ENCODE measurements at regions not wholly inside any gene's neighbourhood (a gene's known extent, or its start where the extent isn't known, plus 50 kb on each side); places are given as distances from the start of the nearest gene placed in this dataset.

DNA sequence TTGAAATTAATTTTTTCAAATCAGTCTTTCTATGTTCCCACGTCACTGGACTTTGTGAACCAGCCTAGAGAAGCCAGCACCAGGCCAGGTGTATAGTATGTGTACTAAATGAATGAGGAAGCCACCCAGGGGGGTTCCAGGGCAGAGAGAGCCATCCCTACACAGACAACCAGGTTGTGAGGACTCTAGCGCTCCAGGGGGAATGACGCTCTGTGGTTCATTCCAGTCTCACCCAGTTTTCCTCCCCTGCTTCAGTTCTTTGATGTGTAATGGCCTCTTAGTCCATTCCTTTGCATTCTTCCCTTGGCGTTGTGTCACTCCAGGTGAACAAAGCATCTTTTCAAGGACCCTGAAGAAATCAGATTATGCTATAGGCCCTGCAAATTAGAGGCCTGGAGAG lies 330.6 kb downstream of the NSG2 start:
- 74 to 88% methylated on average over 4 of the region's 4 CpGs for WGBS, 2 donors
- ATAC-seq (ENCODE audit: insufficient read depth, low FRiP score) (no peak), DNase-seq (no peak)
- Histone ChIP-seq H3K27ac (ENCODE audit: low read depth in 1 of 2, low read length in 1 of 2) (no peak overlapping the region), H3K27me3 (ENCODE audit: control insufficient read depth in 3 of 3, insufficient read depth in 3 of 3, low read length in 2 of 3) (peaks cover 0 to 2% (median 0%) of the 10 kb centered on the region in 3 donors), H3K9me3 (ENCODE audit: control insufficient read depth in 4 of 4, insufficient read depth in 3 of 4, low read length in 3 of 4) (peaks cover 0 to 5% (median 0%) of the 10 kb centered on the region in 4 donors), H3K36me3 (ENCODE audit: control insufficient read depth in 4 of 4, insufficient read depth in 4 of 4, low read length in 4 of 4) (no peaks in the 10 kb centered on the region), H3K4me3 (no peak overlapping the region), H3K4me1 (ENCODE audit: control insufficient read depth in 5 of 5, insufficient read depth in 5 of 5, low read length in 5 of 5) (no peaks in the 10 kb centered on the region), H3K9ac (ENCODE audit: insufficient read depth in 1 of 2, low read length in 2 of 2) (no peak overlapping the region)
- TF ChIP-seq, protein P1, sequence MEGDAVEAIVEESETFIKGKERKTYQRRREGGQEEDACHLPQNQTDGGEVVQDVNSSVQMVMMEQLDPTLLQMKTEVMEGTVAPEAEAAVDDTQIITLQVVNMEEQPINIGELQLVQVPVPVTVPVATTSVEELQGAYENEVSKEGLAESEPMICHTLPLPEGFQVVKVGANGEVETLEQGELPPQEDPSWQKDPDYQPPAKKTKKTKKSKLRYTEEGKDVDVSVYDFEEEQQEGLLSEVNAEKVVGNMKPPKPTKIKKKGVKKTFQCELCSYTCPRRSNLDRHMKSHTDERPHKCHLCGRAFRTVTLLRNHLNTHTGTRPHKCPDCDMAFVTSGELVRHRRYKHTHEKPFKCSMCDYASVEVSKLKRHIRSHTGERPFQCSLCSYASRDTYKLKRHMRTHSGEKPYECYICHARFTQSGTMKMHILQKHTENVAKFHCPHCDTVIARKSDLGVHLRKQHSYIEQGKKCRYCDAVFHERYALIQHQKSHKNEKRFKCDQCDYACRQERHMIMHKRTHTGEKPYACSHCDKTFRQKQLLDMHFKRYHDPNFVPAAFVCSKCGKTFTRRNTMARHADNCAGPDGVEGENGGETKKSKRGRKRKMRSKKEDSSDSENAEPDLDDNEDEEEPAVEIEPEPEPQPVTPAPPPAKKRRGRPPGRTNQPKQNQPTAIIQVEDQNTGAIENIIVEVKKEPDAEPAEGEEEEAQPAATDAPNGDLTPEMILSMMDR (IDR thresholded peaks at IDR 0.05; ENCODE audit: control extremely low read depth, extremely low read depth): no peak

DNA sequence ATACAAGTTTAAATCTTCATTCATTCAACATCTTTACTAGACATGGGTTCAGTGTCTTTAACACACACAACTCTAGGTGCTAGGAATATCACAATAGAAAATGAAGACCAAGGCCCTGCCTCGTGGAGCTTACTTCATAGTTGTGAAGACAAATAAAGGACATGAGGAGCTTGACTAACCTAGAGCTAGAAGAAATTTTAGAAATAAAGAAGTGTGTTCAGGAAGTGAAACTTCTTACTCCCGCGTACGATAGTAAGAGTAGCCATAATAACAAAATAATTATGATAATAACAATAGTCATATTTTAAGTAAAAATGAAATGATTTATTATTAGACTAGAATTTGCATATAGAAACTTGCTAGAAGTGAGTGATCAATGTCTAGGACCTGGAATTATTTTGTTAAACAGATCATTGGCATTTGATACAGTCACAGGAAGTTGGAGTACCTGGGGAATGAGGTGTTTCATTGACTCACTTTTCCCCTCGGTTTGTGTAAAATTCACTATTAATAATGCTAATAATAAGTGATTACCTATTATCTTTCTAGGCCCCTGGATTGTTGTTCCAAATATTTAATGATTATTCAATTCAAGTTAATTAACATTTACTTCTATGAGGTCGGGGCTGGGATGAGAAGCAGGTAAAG lies 331.3 kb downstream of the NSG2 start:
- Histone ChIP-seq H3K36me3 (ENCODE audit: control insufficient read depth in 4 of 4, insufficient read depth in 4 of 4, low read length in 4 of 4) (no peaks in the 10 kb centered on the region), H3K4me3 (no peak overlapping the region), H3K27ac (ENCODE audit: low read depth in 1 of 2, low read length in 1 of 2) (no peak overlapping the region), H3K27me3 (ENCODE audit: control insufficient read depth in 3 of 3, insufficient read depth in 3 of 3, low read length in 2 of 3) (peaks cover 0 to 3% (median 0%) of the 10 kb centered on the region in 3 donors), H3K9ac (ENCODE audit: insufficient read depth in 1 of 2, low read length in 2 of 2) (no peak overlapping the region), H3K4me1 (ENCODE audit: control insufficient read depth in 5 of 5, insufficient read depth in 5 of 5, low read length in 5 of 5) (no peaks in the 10 kb centered on the region), H3K9me3 (ENCODE audit: control insufficient read depth in 4 of 4, insufficient read depth in 3 of 4, low read length in 3 of 4) (peaks cover 0 to 5% (median 0%) of the 10 kb centered on the region in 4 donors)
- no peak for DNase-seq
- TF ChIP-seq, protein P1 (IDR thresholded peaks at IDR 0.05; ENCODE audit: control extremely low read depth, extremely low read depth): no peak
- no peak for ATAC-seq (ENCODE audit: insufficient read depth, low FRiP score)
- WGBS, 2 donors: 85 to 90% methylated on average over 6 of the region's 6 CpGs

DNA sequence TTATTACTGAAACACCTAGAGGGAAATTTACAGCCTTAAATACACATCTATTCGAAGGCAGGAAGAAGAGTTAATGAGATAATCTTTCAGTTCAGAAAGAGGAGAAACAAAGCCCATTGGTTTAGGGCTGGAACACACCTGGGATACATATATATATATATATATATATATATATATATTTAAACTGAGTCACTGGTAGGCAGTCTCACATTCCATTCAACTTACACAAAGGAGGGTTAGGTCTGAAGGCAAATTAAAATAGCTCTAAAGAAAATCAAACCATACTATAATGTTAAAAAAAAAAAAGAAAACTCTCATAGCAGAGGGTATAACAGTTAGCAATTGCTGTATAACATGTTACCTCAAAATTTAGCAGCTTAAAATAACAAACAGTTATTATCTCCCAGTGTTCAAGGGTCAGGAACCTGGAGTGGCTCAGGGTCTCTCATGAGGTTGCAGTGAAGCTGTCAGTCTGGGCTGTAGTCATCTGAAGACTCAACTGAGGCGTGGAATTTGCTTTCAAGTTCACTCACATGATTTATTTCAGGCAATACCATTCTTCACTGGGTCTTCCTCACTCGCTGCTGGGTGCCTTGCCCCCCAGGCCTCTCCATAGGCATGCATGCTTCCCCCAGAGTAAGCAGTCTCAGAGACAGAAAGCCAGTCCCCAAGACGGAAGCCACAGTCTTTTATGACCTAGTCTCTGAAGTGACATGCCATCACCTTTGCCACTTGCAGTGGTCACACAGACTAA lies 332.8 kb downstream of the NSG2 start:
- WGBS, 2 donors: 79 to 86% methylated on average over 4 of the region's 4 CpGs
- Histone ChIP-seq H3K36me3 (ENCODE audit: control insufficient read depth in 4 of 4, insufficient read depth in 4 of 4, low read length in 4 of 4) (no peaks in the 10 kb centered on the region), H3K9me3 (ENCODE audit: control insufficient read depth in 4 of 4, insufficient read depth in 3 of 4, low read length in 3 of 4) (peaks cover 0 to 5% (median 0%) of the 10 kb centered on the region in 4 donors), H3K4me1 (ENCODE audit: control insufficient read depth in 5 of 5, insufficient read depth in 5 of 5, low read length in 5 of 5) (no peaks in the 10 kb centered on the region), H3K9ac (ENCODE audit: insufficient read depth in 1 of 2, low read length in 2 of 2) (no peak overlapping the region), H3K4me3 (peak overlapping the region; percentile 13), H3K27ac (ENCODE audit: low read depth in 1 of 2, low read length in 1 of 2) (no peak overlapping the region), H3K27me3 (ENCODE audit: control insufficient read depth in 3 of 3, insufficient read depth in 3 of 3, low read length in 2 of 3) (peaks cover 0 to 3% (median 0%) of the 10 kb centered on the region in 3 donors)
- DNase-seq (no peak), ATAC-seq (ENCODE audit: insufficient read depth, low FRiP score) (no peak)
- TF ChIP-seq, protein P1 (IDR thresholded peaks at IDR 0.05; ENCODE audit: control extremely low read depth, extremely low read depth): no peak
